WI38 (cell line): ENCODE measurements at regions not wholly inside any gene's neighbourhood (a gene's known extent, or its start where the extent isn't known, plus 50 kb on each side); places are given as distances from the start of the nearest gene placed in this dataset.

Experiments
- H3K4me3 ChIP-seq: 2 replicates; pipeline ENCODE4 v1.5.1; 2011; ENCODE audit warnings: low read depth, mild to moderate bottlenecking, control low read depth, low read length
- CTCF ChIP-seq: IDR thresholded peaks from 2 replicates; pipeline ENCODE4 v1.5.1; 2012; ENCODE audit warnings: low read depth, mild to moderate bottlenecking, control low read depth, low read length

- H3K4me3 ChIP-seq = no peak overlapping the region
- no peak for TF ChIP-seq CTCF
Observed at GRCh38 chr5:133841831-133842750, 126.3 kb downstream of the C5orf15 start.

GRCh38 chr5:133840168-133840567 lies 128.3 kb downstream of the C5orf15 start:
- TF ChIP-seq CTCF = no peak
- no peak overlapping the region for H3K4me3 ChIP-seq

GRCh38 chr5:133839721-133840120 lies 128.7 kb downstream of the C5orf15 start:
- no peak overlapping the region for H3K4me3 ChIP-seq
- TF ChIP-seq CTCF = no peak

GRCh38 chr5:133839090-133839489 lies 129.3 kb downstream of the C5orf15 start:
- TF ChIP-seq CTCF = no peak
- no peak overlapping the region for H3K4me3 ChIP-seq

GRCh38 chr5:133838286-133838685 lies 130.1 kb downstream of the C5orf15 start:
- no peak overlapping the region for H3K4me3 ChIP-seq
- no peak for TF ChIP-seq CTCF

GRCh38 chr5:133831491-133832224 lies 136.8 kb downstream of the C5orf15 start:
- H3K4me3 ChIP-seq = no peak overlapping the region
- TF ChIP-seq CTCF = no peak

- no peak for TF ChIP-seq CTCF
- no peak overlapping the region for H3K4me3 ChIP-seq
Observed at GRCh38 chr5:133830911-133831310, 137.5 kb downstream of the C5orf15 start.
